GM13976 (cell line): ENCODE measurements at regions not wholly inside any gene's neighbourhood (a gene's known extent, or its start where the extent isn't known, plus 50 kb on each side); places are given as distances from the start of the nearest gene placed in this dataset.
"Not testable (repeated sequence)": the region's sequence is repeated elsewhere in the genome, so short reads cannot be mapped to it uniquely, and the experiment has no call there.

Experiments used
- DNase-seq: peaks from one replicate; pipeline ENCODE4 v3.0.0; 2012; ENCODE audit warnings: low spot score
- in situ Hi-C: fragments of 300-500 bp; cut with MboI; formaldehyde crosslinking; loops from one replicate; pipeline ENCODE4 v1.12.0; 2022; ENCODE audit warnings: low sequenced_read_pairs, mixed read lengths, inconsistent platforms; ENCODE audit not compliant: unreplicated experiment
- TF ChIP-seq, protein P1 (sequence below): IDR thresholded peaks from 2 replicates; pipeline ENCODE4 v1.5.1; 2012; ENCODE audit warnings: borderline replicate concordance, mild to moderate bottlenecking; ENCODE audit not compliant: insufficient read depth; ENCODE audit errors: extremely low read depth, missing control alignments, control extremely low read depth

DNA sequence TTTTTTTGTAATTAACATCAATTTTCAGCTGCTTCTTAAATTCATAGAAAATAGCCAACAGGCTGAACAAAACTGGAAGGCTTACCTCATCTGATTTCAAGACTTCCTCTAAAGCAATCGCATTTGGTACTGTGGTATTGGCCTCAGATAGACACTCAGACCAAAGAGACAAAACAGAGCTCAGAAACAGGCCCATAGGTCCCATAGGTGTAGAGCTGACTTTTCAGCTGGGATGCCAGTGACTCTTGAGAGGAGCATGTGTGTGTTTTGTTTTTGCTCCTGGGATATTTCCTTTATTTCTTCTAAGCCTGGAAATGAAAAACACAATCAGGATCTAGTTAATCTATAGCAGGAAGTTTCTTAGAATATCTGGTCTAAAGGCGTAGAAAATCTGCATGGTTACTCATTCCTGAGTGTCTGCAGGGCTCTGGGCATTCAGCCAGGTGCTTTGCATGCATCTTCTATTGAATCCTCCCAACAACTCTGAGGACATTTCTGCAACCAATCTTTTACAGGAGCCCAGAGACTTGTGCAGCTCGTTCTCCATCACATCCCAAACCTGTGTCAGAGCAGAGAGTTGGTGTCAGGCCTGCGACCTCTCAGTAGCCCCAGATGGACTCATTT, 190.8 kb downstream of the RTP5 start:
- in situ Hi-C loops, result no loop called here
- TF ChIP-seq, protein P1, sequence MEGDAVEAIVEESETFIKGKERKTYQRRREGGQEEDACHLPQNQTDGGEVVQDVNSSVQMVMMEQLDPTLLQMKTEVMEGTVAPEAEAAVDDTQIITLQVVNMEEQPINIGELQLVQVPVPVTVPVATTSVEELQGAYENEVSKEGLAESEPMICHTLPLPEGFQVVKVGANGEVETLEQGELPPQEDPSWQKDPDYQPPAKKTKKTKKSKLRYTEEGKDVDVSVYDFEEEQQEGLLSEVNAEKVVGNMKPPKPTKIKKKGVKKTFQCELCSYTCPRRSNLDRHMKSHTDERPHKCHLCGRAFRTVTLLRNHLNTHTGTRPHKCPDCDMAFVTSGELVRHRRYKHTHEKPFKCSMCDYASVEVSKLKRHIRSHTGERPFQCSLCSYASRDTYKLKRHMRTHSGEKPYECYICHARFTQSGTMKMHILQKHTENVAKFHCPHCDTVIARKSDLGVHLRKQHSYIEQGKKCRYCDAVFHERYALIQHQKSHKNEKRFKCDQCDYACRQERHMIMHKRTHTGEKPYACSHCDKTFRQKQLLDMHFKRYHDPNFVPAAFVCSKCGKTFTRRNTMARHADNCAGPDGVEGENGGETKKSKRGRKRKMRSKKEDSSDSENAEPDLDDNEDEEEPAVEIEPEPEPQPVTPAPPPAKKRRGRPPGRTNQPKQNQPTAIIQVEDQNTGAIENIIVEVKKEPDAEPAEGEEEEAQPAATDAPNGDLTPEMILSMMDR, result no peak
- DNase-seq, result no peak

DNA sequence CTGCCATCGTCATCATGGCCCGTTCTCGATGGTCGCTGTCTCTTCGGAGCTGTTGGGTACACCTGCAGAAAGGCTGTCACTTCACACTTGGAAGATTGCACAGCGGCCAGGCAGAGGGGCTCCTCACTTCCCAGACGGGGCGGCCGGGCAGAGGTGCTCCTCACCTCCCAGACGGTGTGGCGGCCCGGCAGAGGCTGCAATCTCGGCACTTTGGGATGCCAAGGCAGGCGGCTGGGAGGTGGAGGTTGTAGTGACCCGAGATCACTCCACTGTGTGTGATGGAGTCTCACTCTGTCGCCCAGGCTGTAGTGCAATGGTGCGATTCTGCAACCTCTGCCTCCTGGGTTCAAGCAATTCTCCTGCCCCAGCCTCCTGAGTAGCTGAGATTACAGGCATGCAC, 192.4 kb downstream of the RTP5 start:
- not testable (repeated sequence) for DNase-seq

DNA sequence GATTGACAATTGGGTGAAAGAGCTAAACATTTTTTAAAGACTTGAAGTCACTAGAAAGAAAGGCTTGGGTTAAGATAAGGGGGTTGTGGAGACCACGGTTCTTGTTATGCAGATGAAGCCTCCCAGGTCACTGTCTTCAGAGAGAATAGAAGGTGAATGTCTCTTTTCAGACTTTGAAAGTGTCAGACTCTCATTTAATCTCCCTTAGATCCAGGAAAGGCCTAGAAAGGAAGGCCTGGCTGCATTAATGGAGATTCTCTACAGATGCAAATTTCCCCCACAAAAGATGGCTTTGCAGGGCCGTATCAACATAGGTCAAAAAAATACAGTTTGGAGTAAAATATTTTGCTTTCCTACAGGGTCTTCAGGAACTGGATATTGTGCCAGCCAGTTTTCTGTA, 193.9 kb downstream of the RTP5 start:
- in situ Hi-C loops, result no loop called here
- no peak for DNase-seq
- TF ChIP-seq, protein P1, result no peak

More for the DNA sequence above, 192.4 kb downstream of the RTP5 start:
- in situ Hi-C loops, result not testable (repeated sequence)

DNA sequence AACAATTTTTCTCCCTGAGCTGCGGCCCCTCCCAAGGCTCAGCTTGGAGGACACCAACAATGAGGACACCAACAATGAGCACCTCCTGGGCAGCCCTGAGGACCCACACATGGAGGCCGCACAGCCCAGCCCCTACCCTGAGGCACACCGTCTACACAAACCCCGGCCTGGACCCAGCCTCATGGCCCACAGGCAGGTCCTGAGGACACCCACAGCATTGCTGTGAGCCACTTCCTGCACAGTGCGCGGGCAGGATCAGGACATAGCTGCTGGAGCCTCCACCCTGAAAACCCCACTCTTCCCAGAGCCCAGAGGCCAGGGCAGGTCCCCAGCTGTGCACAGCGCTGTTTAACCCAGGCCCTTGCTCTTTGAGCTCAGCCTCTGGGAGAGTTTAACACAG, 194.3 kb downstream of the RTP5 start:
- TF ChIP-seq, protein P1, result no peak
- no peak for DNase-seq
- in situ Hi-C loops, result no loop called here

DNA sequence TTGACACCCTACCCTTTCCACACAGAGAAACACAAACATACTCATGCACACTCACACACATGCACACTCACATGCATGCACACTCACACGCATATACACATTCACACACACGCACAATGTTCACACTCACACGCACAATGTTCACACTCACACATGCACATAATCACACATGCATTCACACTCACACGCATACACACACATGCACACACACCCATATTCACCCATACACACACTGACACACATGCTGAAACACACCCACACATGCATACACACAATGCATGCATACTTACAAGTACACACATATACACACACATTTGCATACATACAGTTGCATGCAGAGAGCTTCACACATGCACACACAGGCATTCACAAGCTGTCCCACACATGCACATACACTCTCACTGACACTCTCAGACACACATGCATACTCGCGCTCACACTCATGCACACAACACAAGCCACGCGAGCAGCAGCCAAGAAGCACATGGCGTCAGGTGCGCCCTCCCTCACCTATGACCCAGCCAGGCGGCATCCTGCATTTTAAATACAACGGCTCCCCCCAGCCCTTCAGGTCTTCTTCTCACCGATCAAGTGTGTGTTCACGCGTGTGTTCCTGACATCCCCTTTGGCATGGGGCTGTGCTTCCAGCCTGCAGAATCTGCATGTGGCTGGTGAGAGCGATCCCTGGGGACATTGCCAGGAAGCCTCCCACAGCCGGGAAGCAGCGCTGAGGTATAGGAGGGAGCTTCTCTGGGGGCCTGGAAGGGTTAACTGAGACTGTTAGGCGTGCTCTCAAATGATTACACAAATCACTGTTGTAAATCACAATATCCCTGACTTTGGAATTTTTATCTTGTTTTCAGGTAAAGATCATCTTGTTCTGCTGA, 195.1 kb downstream of the RTP5 start:
- no peak for DNase-seq
- in situ Hi-C loops, result no loop called here
- TF ChIP-seq, protein P1, result no peak

DNA sequence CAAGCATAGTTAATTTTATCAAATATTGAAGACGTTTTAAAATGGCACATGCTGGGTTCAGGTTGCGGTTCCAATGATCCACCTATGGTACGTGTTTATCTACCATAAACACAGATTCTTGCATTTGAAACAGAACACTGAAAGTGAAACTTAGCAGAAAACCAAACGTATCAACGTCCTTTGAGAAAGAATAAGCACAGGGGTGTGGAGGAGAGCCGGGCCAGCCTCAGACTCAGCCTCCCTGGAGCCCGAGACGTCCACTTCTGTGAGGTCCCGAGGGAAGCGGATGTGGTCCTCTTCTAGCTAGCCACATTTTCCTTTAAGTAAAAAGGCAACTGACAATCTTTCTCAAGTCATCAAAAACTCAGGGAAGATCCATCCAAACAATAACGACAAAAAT, 195.9 kb downstream of the RTP5 start:
- in situ Hi-C loops, result no loop called here
- TF ChIP-seq, protein P1, result no peak
- no peak for DNase-seq

DNA sequence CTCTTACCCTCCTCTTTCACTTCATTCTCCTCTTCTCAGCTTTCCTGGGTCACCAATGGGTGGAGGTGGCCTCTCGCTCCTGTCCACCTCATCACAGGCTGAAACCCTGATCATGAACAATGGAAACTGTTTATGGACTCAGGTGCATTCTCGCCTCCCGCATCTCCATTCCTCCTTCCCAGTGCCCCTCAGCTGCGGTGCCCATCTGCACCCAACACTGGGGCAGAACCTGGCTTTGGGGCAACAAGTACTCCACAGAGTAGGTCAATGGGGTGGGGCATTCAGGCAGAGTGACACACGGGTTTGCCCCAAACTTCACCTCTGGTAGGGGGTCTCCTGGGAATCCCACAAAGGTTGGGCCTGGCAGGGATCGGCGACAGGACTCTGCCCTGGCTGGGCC, 199.5 kb downstream of the RTP5 start:
- in situ Hi-C loops, result no loop called here
- TF ChIP-seq, protein P1, result no peak
- no peak for DNase-seq

DNA sequence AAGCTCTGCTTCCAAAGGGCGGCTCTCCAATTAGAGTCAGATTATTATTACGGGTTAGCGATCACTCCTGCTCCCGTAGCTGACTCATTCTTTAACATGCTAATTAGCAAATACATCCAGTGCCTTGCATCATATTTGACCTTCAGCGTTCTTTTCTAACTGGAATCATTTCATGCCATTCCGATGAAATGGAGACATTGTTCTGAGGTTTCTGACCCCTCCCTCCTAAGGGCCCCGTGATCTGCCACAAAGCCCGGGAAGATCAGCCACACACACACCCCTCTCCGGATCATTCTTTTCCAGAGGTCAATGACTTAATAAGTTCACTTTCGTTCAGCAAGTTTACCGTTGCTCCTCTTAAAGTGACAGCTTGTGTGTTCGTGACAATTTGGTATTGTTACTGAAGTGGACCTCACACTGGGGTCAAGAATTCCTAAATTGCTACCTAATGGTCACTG, 200.4 kb downstream of the RTP5 start:
- in situ Hi-C loops, DNase-seq: not testable (repeated sequence)

DNA sequence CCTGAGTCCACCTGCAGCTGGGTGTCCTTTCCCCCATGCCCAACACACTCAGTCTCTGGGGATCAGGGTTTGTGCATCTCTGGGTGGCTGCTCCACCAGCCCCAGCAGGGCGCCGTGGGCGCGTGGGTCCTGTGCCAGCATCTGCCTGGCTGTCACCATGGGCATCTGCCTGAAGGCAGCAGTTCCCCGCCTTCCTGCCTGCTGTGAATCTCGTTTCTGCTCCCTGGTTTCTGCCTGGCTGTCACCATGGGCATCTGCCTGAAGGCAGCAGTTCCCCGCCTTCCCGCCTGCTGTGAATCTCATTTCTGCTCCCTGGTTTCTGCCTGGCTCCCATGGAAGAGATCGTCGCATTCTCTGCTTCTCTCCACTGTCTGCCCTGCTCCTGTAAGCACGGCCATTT, 201.2 kb downstream of the RTP5 start:
- DNase-seq, in situ Hi-C loops: not testable (repeated sequence)

DNA sequence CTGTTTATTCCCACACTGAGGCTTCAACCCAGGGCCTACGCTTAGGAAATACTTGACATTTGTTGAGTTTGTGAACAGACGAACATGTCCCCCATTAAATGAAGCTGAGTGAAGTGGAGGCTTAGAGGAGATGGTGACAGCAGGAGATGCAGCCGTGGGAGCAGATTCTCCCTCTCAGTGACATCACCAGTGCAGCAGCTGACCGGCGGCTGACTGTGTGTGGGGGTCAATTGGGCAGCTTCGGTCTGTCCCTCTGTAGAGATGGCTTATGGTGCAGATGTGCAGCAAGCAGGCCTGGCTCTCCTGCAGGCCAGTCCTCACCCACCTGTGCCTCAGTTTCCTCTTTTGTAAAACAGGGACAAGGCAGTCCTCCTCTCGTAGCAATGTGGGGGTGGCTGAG, 201.8 kb downstream of the RTP5 start:
- in situ Hi-C loops, DNase-seq: not testable (repeated sequence)

DNA sequence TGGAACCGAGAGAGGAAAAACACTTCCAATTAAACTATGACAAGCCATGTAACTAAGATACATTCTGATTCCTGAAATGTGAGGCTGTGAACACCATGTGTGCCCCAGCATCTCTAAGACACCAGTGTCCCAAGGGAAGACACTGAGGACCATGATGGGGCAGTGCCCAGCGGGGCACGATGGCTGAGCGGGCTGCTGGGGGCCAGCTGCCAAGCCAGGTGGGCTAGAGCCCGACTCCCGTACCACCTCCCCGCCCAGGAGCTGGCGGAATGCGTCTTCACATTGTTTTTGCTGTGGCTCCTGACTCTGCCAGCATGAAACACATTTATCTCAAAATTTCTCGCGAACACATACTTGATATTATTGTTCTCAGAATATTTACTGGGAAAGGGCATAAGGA, 202.4 kb downstream of the RTP5 start:
- in situ Hi-C loops, DNase-seq: not testable (repeated sequence)
